AG04449 (cell line): ENCODE measurements at regions not wholly inside any gene's neighbourhood (a gene's known extent, or its start where the extent isn't known, plus 50 kb on each side); places are given as distances from the start of the nearest gene placed in this dataset.

Source experiments
- CTCF ChIA-PET: fragments of 350-600 bp; formaldehyde crosslinking; extraction: SDS; loops from one replicate; lab custom pipeline; 2021; ENCODE audit warnings: antibody characterized with exemption; lab: Yijun Ruan, JAX
- POLR2A ChIA-PET: fragments of 400-600, 350-600 bp; formaldehyde crosslinking; extraction: SDS; loops from one replicate; lab custom pipeline; 2020; ENCODE audit warnings: antibody characterized with exemption, inconsistent platforms; lab: Yijun Ruan, JAX
- DNase-seq: peaks from one replicate; pipeline ENCODE4 v3.0.0-alpha.2; 2010; ENCODE audit warnings: low read depth, low spot score
- H3K4me3 ChIP-seq: 2 replicates; pipeline ENCODE4 v1.5.1; 2011; ENCODE audit warnings: low read depth, mild to moderate bottlenecking, control low read depth, low read length
- CTCF ChIP-seq: IDR thresholded peaks from one replicate; pipeline ENCODE4 v1.5.1; 2011; ENCODE audit warnings: mild to moderate bottlenecking, moderate library complexity, low read length, control low read depth, inconsistent platforms; ENCODE audit not compliant: insufficient read depth; ENCODE audit errors: missing control alignments

GRCh38 chr11:105226766-105227165 is 87.2 kb upstream of the CARD18 start:
- POLR2A ChIA-PET: no interaction called here
- H3K4me3 ChIP-seq: no peak overlapping the region
- no peak for TF ChIP-seq CTCF
- CTCF ChIA-PET: no interaction called here
- DNase-seq: no peak

- CTCF ChIA-PET: no interaction called here
- POLR2A ChIA-PET: no interaction called here
- DNase-seq: no peak
- TF ChIP-seq CTCF: no peak
- H3K4me3 ChIP-seq: no peak overlapping the region
These were observed 86.5 kb upstream of the CARD18 start for GRCh38 chr11:105226091-105226490.

GRCh38 chr11:105224482-105225253 is 85.1 kb upstream of the CARD18 start:
- CTCF ChIA-PET: no interaction called here
- H3K4me3 ChIP-seq: no peak overlapping the region
- POLR2A ChIA-PET: no interaction called here
- no peak for TF ChIP-seq CTCF
- DNase-seq: no peak

GRCh38 chr11:105220121-105220520 is 80.6 kb upstream of the CARD18 start:
- CTCF ChIA-PET: no interaction called here
- no peak overlapping the region for H3K4me3 ChIP-seq
- no peak for TF ChIP-seq CTCF
- POLR2A ChIA-PET: no interaction called here
- no peak for DNase-seq

GRCh38 chr11:105219670-105220069 is 80.1 kb upstream of the CARD18 start:
- H3K4me3 ChIP-seq: no peak overlapping the region
- DNase-seq: no peak
- ChIA-PET CTCF (interaction anchor here (1.4 kb wide), 1 partner anchor 9 kb away, joined by 3 read pairs; no protein-coding TSS in a partner anchor), POLR2A (no interaction called here)
- TF ChIP-seq CTCF: no peak

GRCh38 chr11:105219269-105219668 is 79.7 kb upstream of the CARD18 start:
- no peak for TF ChIP-seq CTCF
- DNase-seq: no peak
- no peak overlapping the region for H3K4me3 ChIP-seq
- POLR2A ChIA-PET: no interaction called here
- CTCF ChIA-PET: interaction anchor here (1.4 kb wide), 1 partner anchor 8 kb away, joined by 3 read pairs; no protein-coding TSS in a partner anchor
